ENCODE measurements at regions not wholly inside any gene's neighbourhood (a gene's known extent, or its start where the extent isn't known, plus 50 kb on each side); places are given as distances from the start of the nearest gene placed in this dataset.

- TF ChIP-seq CTCF (IDR thresholded peaks at IDR 0.05) = no peak
- no peak for TF ChIP-seq POLR2A (IDR thresholded peaks at IDR 0.05)
Observed at GRCh38 chr1:185564816-185565215, 169.4 kb upstream of the HMCN1 start.
